SJSA1 (cell line): ENCODE measurements at regions not wholly inside any gene's neighbourhood (a gene's known extent, or its start where the extent isn't known, plus 50 kb on each side); places are given as distances from the start of the nearest gene placed in this dataset.

Experiments
- DNase-seq, 2 experiments: peaks; one replicate each; pipeline ENCODE4 v3.0.0-alpha.2; 2015 to 2020; ENCODE audit warnings: low spot score in 2 of 2, low read depth in 1 of 2
- H3K27ac ChIP-seq: fragments of 250-450 bp; sonication (Bioruptor Pico); 2 replicates; pipeline ENCODE4 v1.5.1; 2020; ENCODE audit warnings: mild to moderate bottlenecking, moderate library complexity
- H3K27me3 ChIP-seq: fragments of 250-450 bp; sonication (Bioruptor Pico); replicated peaks from 2 replicates; pipeline ENCODE4 v1.5.1; 2020; ENCODE audit warnings: mild to moderate bottlenecking, moderate library complexity
- H3K36me3 ChIP-seq: fragments of 250-450 bp; sonication (Bioruptor Pico); 2 replicates; pipeline ENCODE4 v1.5.1; 2020; ENCODE audit warnings: mild to moderate bottlenecking
- H3K4me1 ChIP-seq: fragments of 250-450 bp; sonication (Bioruptor Pico); replicated peaks from 2 replicates; pipeline ENCODE4 v1.6.1; 2021; ENCODE audit warnings: mild to moderate bottlenecking
- H3K4me3 ChIP-seq: fragments of 250-450 bp; sonication (Bioruptor Pico); 2 replicates; pipeline ENCODE4 v1.5.1; 2020; ENCODE audit warnings: mild to moderate bottlenecking
- H3K9me3 ChIP-seq: fragments of 250-450 bp; sonication (Bioruptor Pico); replicated peaks from 2 replicates; pipeline ENCODE4 v1.5.1; 2020; ENCODE audit warnings: mild to moderate bottlenecking

DNA sequence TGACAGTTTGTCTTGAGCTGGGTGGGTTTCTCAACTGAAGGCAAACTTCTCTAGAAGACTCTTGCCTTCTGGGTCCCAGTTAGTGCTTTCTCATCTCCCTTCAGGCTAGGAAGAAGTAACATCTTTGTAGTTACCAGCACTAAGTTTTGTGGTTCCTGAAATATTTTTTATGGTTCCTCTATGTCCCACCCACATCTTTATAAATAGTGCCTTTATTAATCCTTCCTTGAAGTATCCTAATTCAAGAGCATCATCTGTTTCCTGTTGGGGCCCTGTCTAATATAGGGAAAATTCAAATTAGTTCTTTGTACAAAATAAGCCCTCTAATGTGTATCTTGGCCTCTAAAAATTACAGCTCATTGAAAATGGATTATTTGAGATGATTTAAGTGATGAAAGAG, 147.4 kb upstream of the MAOA start:
- DNase-seq: no peak
- no peaks in the 10 kb centered on the region for H3K36me3 ChIP-seq

DNA sequence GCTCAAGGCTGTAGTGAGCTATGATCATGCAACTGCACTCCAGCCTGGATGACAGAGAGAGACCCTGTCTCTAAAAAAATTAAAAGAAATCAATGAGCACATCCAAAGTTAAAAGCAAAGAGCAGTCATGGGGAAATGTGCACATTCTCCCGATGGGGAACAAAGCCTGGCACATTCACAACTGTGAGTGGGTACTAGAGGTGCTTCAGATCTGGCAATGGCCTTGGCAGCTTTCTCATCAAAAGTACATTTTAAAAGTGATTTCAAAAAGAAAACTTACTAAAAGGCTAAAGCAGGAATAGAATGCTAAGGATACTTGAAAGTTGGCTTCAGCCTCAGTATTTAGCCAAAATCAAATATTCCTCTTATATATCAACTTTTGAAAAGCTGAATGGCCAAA, 145.9 kb upstream of the MAOA start:
- Histone ChIP-seq H3K9me3 (no peaks in the 10 kb centered on the region), H3K4me1 (no peaks in the 10 kb centered on the region), H3K27me3 (no peaks in the 10 kb centered on the region), H3K27ac (no peak overlapping the region), H3K4me3 (no peak overlapping the region), H3K36me3 (no peaks in the 10 kb centered on the region)
- DNase-seq: no peak

More for the DNA sequence above, 147.4 kb upstream of the MAOA start:
- H3K9me3 ChIP-seq: no peaks in the 10 kb centered on the region
- no peaks in the 10 kb centered on the region for H3K27me3 ChIP-seq
- no peaks in the 10 kb centered on the region for H3K4me1 ChIP-seq
- no peak overlapping the region for H3K4me3 ChIP-seq
- no peak overlapping the region for H3K27ac ChIP-seq

DNA sequence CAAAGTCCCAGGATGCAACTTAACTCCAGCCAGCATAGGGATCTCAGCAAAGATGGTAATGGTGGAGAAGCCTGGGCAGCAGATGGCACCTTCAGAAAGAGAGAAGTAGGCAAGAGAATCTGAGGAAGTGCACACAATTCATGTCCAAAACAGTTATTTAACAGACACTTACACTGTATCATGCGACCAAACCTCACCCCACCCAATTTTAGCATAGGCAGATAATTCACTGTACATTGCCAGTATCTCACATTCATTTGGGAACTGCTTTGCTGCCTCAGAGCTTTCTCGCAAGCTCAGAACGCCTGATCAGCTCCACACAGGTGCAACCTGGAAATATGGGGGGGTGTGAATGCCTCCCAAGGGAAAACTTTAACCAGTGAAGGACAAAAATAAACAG, 143.0 kb upstream of the MAOA start:
- no peak overlapping the region for H3K27ac ChIP-seq
- no peaks in the 10 kb centered on the region for H3K4me1 ChIP-seq
- no peak overlapping the region for H3K4me3 ChIP-seq
- H3K36me3 ChIP-seq: no peaks in the 10 kb centered on the region
- no peaks in the 10 kb centered on the region for H3K27me3 ChIP-seq
- no peak for DNase-seq
- H3K9me3 ChIP-seq: no peaks in the 10 kb centered on the region

DNA sequence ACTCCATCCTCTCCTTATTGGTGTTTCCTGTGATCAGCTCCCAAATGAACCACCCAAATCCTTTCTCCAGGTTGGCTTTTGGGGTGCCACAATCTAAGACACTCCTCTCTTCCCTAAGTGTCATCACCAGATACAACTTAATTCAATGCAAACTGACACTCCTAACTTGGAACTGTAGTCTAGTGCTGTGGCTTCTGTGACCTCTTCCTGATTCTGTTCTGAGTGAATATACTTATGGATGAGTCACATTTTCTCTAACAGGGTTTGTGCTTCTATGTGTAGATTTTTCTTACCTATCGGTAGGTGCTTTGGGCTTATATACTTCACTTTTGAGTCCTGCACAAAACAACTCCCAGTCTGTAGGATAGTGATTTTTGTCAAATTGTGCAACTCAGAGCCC, 141.3 kb upstream of the MAOA start:
- DNase-seq: no peak
- Histone ChIP-seq H3K27me3 (no peaks in the 10 kb centered on the region), H3K9me3 (no peaks in the 10 kb centered on the region), H3K4me1 (no peaks in the 10 kb centered on the region), H3K27ac (no peak overlapping the region), H3K4me3 (no peak overlapping the region), H3K36me3 (no peaks in the 10 kb centered on the region)

DNA sequence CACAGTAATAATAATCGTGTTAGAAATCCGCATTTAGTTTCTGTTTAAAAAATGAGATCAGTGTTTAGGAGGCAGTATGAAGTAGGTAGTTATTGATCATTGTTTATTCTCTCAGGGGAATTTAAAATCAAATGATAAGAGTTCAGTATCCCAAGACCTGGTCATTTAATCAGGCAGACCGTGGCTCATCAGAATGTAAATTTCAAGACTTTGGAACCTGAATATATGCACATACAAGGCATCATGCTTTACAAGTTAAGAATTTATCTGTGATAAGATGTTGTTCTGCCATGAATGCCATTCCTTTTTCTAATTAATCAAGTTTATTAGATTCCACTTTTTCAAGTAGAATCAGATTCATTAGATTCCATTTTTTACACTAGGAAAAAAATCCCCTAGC, 133.5 kb upstream of the MAOA start:
- no peak overlapping the region for H3K27ac ChIP-seq

DNA sequence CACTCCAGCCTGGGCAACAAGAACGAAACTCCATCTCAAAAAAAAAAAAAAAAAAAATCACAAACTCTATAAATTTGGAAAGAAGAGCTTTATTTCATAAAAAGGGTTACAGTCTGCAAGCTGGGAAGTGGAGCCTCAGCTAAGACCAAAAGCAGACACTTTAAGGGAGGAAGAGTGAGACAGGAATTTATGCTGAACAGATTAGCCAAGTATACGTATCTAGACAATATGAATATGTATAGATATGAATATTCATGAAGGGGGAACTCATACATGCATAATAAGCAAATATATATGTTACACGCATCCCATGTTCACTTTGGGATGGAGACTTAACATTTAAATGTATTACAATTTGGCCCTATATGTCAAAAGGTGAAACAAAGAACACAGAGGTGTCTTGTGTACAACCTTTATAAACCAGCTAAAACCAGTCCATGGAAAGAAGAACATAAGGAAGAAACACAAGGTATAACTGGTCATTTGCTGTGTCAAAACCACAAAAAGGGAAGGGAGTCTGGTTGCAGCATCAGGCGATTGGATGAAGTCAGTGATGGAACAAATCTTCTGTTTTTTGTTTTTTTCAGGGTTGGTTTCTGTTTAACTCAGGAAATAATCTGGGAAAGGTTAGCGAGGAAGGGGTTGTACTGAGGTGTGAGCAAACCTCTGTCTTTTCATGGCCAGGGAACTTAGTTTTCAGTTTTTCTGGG, 130.0 kb upstream of the MAOA start:
- H3K36me3 ChIP-seq: no peaks in the 10 kb centered on the region
- H3K4me1 ChIP-seq: no peaks in the 10 kb centered on the region
- H3K27ac ChIP-seq: no peak overlapping the region
- no peak overlapping the region for H3K4me3 ChIP-seq
- DNase-seq: no peak
- H3K27me3 ChIP-seq: no peaks in the 10 kb centered on the region
- H3K9me3 ChIP-seq: no peaks in the 10 kb centered on the region

More for the DNA sequence above, 133.5 kb upstream of the MAOA start:
- H3K27me3 ChIP-seq: no peaks in the 10 kb centered on the region
- H3K4me1 ChIP-seq: no peaks in the 10 kb centered on the region
- DNase-seq: no peak
- H3K9me3 ChIP-seq: no peaks in the 10 kb centered on the region
- no peaks in the 10 kb centered on the region for H3K36me3 ChIP-seq
- H3K4me3 ChIP-seq: no peak overlapping the region

DNA sequence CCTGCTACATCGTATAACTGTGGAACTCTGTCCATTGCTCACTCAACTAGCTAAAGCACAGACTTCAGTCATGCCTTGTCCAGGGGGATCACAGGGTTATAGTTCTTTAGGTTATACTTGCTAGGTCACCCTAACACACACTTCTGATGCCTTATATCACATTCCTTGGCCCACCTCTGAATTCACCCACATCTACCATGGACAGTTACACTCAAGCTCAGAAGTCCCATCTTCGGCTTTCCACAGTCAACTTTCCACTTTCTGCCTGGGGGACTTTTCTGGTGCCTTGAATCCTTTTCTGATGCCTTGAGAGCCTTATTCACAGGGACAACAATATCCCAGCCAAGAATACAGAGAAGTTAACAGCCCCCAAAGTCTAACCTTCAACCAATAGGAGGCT, 129.2 kb upstream of the MAOA start:
- no peaks in the 10 kb centered on the region for H3K27me3 ChIP-seq
- no peaks in the 10 kb centered on the region for H3K9me3 ChIP-seq
- no peak overlapping the region for H3K4me3 ChIP-seq
- H3K36me3 ChIP-seq: no peaks in the 10 kb centered on the region
- DNase-seq: no peak
- no peaks in the 10 kb centered on the region for H3K4me1 ChIP-seq
- H3K27ac ChIP-seq: no peak overlapping the region

DNA sequence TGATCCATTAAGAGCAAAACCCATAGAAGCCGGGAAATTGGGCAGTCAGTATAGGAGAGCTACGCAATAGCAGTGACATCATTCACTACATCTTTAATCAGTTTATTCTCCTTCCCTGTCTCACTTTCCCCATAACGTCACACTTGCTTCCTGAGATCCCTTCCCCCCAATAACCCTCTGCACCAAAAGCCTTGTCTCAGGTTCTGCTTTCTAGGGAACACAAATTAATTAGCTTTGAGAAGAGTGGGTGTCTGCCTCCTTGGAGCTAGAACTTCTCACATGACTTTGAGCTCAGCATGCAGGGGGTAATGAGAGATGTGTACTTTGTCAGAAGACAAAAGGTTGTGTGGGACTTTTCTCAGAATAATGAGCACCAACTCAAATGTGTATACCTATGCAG, 128.3 kb upstream of the MAOA start:
- no peak overlapping the region for H3K4me3 ChIP-seq
- no peak for DNase-seq
- no peak overlapping the region for H3K27ac ChIP-seq
- H3K9me3 ChIP-seq: no peaks in the 10 kb centered on the region
- H3K36me3 ChIP-seq: no peaks in the 10 kb centered on the region
- H3K4me1 ChIP-seq: no peaks in the 10 kb centered on the region
- no peaks in the 10 kb centered on the region for H3K27me3 ChIP-seq

DNA sequence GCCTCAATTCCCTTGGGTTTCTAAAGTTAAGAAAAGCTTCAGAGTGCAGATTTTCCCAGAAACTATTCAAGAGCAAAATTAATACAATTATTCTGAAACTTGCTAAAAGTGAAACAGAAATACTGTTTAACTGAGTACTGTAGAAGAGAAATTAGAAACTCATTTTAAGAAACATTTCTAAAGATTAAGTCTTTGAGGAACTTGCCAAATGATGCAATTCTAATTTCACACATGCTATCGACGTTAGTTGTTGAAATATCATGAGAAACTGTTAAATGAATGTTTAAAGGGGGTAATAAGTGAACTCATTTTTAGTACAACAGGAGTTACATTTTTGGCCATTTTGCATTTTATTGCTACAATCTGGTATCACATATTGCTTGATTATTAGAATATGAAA, 125.3 kb upstream of the MAOA start:
- no peaks in the 10 kb centered on the region for H3K27me3 ChIP-seq
- DNase-seq: no peak
- H3K9me3 ChIP-seq: no peaks in the 10 kb centered on the region
- no peaks in the 10 kb centered on the region for H3K36me3 ChIP-seq
- H3K4me3 ChIP-seq: no peak overlapping the region
- H3K4me1 ChIP-seq: no peaks in the 10 kb centered on the region
- H3K27ac ChIP-seq: no peak overlapping the region

DNA sequence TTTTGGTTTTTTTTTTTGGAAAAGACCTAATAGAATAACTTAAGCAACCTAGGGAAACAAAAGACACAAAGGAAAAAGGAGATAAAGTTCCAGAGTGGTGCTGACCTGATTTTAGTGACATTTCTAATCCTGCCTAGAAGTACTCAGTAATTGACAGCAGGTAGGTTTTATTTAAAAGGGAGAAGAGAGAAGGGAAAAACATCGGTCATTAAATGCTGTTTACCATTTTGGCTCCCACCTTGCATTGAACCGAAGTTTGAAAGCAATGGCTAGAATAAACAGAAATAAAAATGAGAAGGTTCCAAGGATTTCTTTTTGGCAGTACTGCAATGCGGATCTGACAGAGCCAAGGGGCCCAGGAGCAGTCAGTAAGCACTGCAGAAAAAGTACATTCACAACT, 115.8 kb upstream of the MAOA start:
- Histone ChIP-seq H3K27ac (no peak overlapping the region), H3K4me1 (no peaks in the 10 kb centered on the region), H3K27me3 (no peaks in the 10 kb centered on the region), H3K9me3 (no peaks in the 10 kb centered on the region), H3K4me3 (no peak overlapping the region), H3K36me3 (no peaks in the 10 kb centered on the region)
- no peak for DNase-seq

DNA sequence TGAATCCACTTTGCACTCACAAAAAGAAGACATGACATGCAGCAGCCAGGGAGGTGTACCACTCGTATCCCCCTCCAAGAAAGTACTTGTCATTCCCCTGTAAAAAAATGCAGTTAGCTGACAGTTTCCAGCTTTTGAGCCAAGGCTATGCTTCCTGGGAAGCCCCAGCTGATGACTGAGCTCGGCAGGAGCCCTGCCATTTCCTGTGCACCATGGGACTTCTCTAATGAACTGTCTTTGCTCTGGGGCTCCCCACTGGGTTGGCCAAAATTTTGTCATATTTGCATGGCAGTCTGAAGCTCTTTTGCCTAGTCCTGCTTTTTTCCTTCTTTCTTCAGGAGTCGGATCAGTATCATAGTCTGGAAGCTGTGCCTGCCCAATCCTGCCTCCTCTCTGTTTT, 104.5 kb upstream of the MAOA start:
- Histone ChIP-seq H3K4me3 (no peak overlapping the region), H3K36me3 (no peaks in the 10 kb centered on the region), H3K9me3 (no peaks in the 10 kb centered on the region), H3K4me1 (no peaks in the 10 kb centered on the region), H3K27me3 (no peaks in the 10 kb centered on the region), H3K27ac (no peak overlapping the region)
- DNase-seq: no peak

DNA sequence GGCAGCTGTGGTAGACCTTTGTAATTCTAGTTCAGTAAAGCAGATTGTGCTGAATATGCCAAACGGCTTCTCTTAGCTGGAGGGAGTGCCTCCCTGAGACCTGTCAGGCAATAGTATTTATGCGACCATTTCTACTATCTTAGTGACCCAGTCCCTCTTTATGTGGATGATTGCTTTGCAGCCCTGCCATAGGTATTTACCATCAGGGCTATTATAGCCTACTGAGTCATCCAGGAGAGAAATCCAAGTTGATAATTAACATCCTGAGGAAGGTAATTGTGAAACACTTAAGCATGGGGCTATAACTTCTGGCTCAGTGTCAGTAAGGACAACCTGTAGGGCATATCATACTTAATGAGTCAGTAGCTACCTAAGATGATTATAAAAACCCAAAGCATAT, 103.9 kb upstream of the MAOA start:
- Histone ChIP-seq H3K4me3 (no peak overlapping the region), H3K9me3 (no peaks in the 10 kb centered on the region), H3K36me3 (no peaks in the 10 kb centered on the region), H3K27ac (no peak overlapping the region), H3K4me1 (no peaks in the 10 kb centered on the region), H3K27me3 (no peaks in the 10 kb centered on the region)
- no peak for DNase-seq

DNA sequence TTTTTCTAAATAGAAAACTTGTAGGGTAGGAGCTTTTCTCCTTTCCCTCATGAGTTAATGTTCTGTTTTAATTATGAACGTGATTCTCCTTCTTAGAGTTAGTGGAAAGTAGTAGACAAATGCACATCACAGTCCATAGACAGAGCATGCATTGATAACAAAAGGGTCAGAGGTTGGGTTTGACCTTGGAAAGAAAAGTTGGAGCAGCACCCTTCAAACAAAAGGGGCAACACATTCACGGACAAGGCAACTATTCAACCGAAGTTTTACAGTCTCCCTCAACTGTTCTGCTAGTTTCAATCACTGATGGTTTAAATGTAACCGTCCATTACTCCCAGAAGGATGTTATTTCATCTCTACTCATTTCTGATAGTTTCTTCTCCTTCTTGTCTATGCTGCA, 103.4 kb upstream of the MAOA start:
- H3K4me1 ChIP-seq: no peaks in the 10 kb centered on the region
- H3K36me3 ChIP-seq: no peaks in the 10 kb centered on the region
- no peak overlapping the region for H3K4me3 ChIP-seq
- DNase-seq: no peak
- no peak overlapping the region for H3K27ac ChIP-seq
- H3K9me3 ChIP-seq: no peaks in the 10 kb centered on the region
- H3K27me3 ChIP-seq: no peaks in the 10 kb centered on the region

DNA sequence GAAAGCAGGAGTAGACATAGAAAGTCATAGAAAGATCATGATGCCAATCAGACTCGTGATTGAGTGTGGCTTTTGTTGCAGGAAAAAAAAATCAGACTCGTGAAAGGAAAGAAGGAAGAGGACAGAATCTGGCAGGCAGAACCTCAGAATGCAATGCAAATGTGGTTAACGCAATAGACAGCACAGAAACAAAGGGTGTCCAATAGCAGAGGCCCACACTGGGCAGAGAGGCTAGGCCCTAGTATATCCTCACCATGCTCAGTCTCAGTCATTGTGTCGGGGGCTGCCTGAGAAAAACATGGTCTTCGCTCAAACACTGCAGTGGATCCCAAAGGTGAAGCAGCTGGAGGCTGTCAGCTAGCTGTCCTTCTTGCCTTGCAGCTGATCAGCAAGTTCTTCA, 102.8 kb upstream of the MAOA start:
- DNase-seq: no peak
- H3K36me3 ChIP-seq: no peaks in the 10 kb centered on the region
- no peaks in the 10 kb centered on the region for H3K9me3 ChIP-seq
- H3K27me3 ChIP-seq: no peaks in the 10 kb centered on the region
- H3K4me3 ChIP-seq: no peak overlapping the region
- H3K27ac ChIP-seq: no peak overlapping the region
- no peaks in the 10 kb centered on the region for H3K4me1 ChIP-seq

DNA sequence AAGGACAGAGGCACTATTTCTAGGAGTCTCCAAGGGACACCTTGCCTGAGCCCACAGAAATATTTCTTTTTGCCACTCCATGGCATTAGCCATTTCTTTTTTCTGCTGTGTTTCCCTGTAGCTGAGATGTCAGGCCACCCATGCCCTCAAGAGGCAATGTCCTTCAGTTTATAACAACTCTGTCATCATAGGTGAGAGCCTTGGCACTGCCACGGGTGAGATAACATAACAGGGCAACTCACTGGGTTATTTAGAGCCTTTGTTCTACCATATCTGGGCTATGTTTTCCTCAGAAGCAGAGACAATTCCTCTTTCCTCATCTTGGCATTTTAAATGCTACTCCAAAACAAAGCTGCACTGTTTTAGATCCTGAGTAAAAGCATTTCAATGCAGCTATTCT, 99.9 kb upstream of the MAOA start:
- H3K9me3 ChIP-seq: no peaks in the 10 kb centered on the region
- H3K27ac ChIP-seq: no peak overlapping the region
- H3K36me3 ChIP-seq: no peaks in the 10 kb centered on the region
- H3K27me3 ChIP-seq: no peaks in the 10 kb centered on the region
- H3K4me1 ChIP-seq: no peaks in the 10 kb centered on the region
- no peak overlapping the region for H3K4me3 ChIP-seq
- no peak for DNase-seq
